Neutrophil (primary cell): ENCODE measurements at regions not wholly inside any gene's neighbourhood (a gene's known extent, or its start where the extent isn't known, plus 50 kb on each side); places are given as distances from the start of the nearest gene placed in this dataset.

Experiments used
- H3K27ac ChIP-seq: fragments of 200-600 bp; sonication (generic); 2 replicates; pipeline ENCODE4 v1.5.1; 2016; ENCODE audit warnings: mild to moderate bottlenecking, moderate library complexity
- H3K27me3 ChIP-seq: fragments of 200-600 bp; sonication (generic); 2 replicates; pipeline ENCODE4 v1.6.0; 2016; ENCODE audit warnings: mild to moderate bottlenecking
- H3K36me3 ChIP-seq: fragments of 200-600 bp; sonication (generic); 2 replicates; pipeline ENCODE4 v1.5.1; 2017
- H3K4me1 ChIP-seq, 2 experiments: fragments of 200-600 bp in 1 of 2; sonication (generic) in 1 of 2; 1 replicate in 1 of 2; 2 replicates in 1 of 2; pipeline versions ENCODE4 v1.5.1 to v1.6.1; 2013 to 2016; ENCODE audit warnings: low read depth in 1 of 2, low read length in 1 of 2, mild to moderate bottlenecking in 1 of 2, moderate library complexity in 1 of 2; ENCODE audit not compliant: control insufficient read depth in 1 of 2, insufficient read depth in 1 of 2
- H3K4me3 ChIP-seq, 2 experiments: fragments of 200-600 bp in 1 of 2; sonication (generic) in 1 of 2; 1 replicate in 1 of 2; 2 replicates in 1 of 2; pipeline ENCODE4 v1.5.1; 2013 to 2016; ENCODE audit warnings: low read depth in 1 of 2, low read length in 1 of 2, mild to moderate bottlenecking in 1 of 2, moderate library complexity in 1 of 2
- H3K9me3 ChIP-seq: fragments of 200-600 bp; sonication (generic); 2 replicates; pipeline ENCODE4 v1.5.1; 2016
- TF ChIP-seq, protein P1 (sequence below): fragments of 200-600 bp; sonication (generic); IDR thresholded peaks from 2 replicates; pipeline ENCODE4 v1.5.1; 2016; ENCODE audit warnings: antibody characterized with exemption

DNA sequence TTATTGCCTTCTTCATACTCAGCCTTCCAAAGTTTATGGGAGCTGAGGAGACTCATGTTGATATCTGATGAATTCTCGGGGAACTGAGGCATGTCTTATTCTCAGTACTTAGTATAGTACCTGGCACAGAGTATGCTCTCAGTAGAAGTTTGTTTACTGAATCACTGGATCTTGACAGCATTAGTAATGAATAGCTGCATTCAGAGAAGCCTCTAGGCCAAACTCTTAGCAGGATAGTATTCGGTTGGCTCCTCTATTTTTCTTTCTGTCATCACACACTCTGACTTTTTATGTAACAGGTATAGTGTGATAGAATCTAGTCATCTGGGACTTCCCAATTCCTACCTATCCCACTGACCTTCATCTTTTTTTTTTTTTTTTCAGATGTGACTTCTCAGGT, 566.4 kb upstream of the MAN1A1 start:
- no peak overlapping the region for H3K4me3 ChIP-seq
- H3K27ac ChIP-seq: no peak overlapping the region
- no peaks in the 10 kb centered on the region for H3K9me3 ChIP-seq
- TF ChIP-seq, protein P1, sequence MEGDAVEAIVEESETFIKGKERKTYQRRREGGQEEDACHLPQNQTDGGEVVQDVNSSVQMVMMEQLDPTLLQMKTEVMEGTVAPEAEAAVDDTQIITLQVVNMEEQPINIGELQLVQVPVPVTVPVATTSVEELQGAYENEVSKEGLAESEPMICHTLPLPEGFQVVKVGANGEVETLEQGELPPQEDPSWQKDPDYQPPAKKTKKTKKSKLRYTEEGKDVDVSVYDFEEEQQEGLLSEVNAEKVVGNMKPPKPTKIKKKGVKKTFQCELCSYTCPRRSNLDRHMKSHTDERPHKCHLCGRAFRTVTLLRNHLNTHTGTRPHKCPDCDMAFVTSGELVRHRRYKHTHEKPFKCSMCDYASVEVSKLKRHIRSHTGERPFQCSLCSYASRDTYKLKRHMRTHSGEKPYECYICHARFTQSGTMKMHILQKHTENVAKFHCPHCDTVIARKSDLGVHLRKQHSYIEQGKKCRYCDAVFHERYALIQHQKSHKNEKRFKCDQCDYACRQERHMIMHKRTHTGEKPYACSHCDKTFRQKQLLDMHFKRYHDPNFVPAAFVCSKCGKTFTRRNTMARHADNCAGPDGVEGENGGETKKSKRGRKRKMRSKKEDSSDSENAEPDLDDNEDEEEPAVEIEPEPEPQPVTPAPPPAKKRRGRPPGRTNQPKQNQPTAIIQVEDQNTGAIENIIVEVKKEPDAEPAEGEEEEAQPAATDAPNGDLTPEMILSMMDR: no peak
- no peaks in the 10 kb centered on the region for H3K36me3 ChIP-seq
- no peaks in the 10 kb centered on the region for H3K27me3 ChIP-seq
- H3K4me1 ChIP-seq: no peaks in the 10 kb centered on the region

DNA sequence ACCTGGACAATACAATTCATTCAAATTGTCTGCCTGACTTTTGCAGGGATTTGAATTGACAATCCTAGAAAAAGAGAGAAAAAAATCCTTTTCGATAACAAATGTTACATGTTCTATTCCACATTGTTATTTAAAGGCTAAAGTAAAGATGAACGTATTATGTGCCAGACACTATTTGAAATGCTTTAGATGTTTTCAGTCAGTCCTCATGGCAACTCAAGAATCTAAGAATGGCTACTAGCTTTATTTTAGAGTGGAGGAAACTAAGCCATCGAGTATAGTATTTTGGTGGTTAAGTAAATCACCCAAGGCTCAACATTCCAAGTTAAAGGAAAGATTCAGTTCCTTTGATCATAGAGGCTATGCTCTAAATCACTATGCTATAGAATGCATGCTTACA, 558.6 kb upstream of the MAN1A1 start:
- H3K27ac ChIP-seq: no peak overlapping the region
- no peaks in the 10 kb centered on the region for H3K36me3 ChIP-seq
- H3K27me3 ChIP-seq: no peaks in the 10 kb centered on the region
- H3K4me1 ChIP-seq: no peaks in the 10 kb centered on the region
- TF ChIP-seq, protein P1: no peak
- no peaks in the 10 kb centered on the region for H3K9me3 ChIP-seq
- no peak overlapping the region for H3K4me3 ChIP-seq

DNA sequence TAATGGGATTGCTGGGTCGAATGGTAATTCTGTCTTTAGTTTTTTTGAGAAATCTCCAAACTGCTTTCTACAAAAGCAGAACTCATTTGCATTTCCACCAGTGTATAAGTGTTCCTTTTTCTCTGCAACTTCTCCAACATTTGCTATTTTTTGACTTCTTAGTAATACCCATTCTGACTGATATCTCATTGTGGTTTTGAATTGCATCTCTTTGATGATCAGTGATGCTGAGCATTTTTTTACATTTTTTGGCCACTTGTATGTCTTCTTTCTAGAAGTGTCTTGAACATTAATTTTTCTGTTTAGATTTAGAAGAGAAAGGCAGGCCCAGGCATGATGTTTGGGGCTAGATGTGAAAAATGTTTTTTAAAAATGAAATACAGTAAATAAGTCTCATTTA, 553.1 kb upstream of the MAN1A1 start:
- TF ChIP-seq, protein P1: no peak
- H3K27ac ChIP-seq: no peak overlapping the region
- H3K4me3 ChIP-seq: no peak overlapping the region
- no peaks in the 10 kb centered on the region for H3K36me3 ChIP-seq
- H3K27me3 ChIP-seq: no peaks in the 10 kb centered on the region
- no peaks in the 10 kb centered on the region for H3K4me1 ChIP-seq
- H3K9me3 ChIP-seq: no peaks in the 10 kb centered on the region

DNA sequence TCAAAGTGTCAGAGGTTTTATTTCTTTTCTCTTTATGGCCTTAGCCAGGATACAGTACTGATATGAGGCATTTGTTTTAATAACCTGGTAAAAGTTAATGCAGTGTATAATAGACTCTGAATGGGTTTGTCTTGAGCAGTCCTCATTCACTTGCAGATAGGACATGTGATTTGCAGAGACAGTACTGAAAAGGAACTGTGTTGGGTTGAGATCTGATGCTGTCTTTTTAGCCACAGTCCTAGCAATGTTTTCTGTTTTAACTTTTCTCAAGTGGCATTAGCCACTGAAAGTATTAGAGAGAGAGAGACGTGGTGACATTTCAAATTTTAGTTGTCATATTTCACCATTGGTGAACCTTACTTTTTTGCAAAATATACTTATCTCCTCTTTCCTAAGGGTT, 547.2 kb upstream of the MAN1A1 start:
- H3K27ac ChIP-seq: no peak overlapping the region
- H3K36me3 ChIP-seq: no peaks in the 10 kb centered on the region
- TF ChIP-seq, protein P1: no peak
- H3K9me3 ChIP-seq: no peaks in the 10 kb centered on the region
- no peaks in the 10 kb centered on the region for H3K4me1 ChIP-seq
- no peaks in the 10 kb centered on the region for H3K27me3 ChIP-seq
- H3K4me3 ChIP-seq: no peak overlapping the region

DNA sequence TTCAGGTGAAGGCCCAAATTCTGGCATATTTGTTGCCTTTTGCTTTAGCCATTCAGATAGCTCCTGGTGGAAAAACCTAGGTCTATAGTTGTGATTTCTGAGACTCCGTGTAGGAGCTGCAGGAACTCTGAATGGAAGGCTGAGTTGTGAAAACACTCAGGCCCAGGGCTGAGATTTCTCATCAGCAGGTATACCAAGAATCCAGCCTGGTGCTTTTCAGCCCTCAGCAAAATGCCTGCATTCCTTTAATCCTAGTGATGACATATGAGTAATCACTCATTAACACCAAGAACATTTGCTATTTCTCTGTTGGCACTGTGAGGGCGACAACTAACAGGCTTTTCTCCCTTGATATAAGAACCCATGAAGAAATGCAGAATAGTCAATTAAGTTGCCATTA, 546.1 kb upstream of the MAN1A1 start:
- Histone ChIP-seq H3K4me1 (no peaks in the 10 kb centered on the region), H3K9me3 (no peaks in the 10 kb centered on the region)
- TF ChIP-seq, protein P1: no peak

DNA sequence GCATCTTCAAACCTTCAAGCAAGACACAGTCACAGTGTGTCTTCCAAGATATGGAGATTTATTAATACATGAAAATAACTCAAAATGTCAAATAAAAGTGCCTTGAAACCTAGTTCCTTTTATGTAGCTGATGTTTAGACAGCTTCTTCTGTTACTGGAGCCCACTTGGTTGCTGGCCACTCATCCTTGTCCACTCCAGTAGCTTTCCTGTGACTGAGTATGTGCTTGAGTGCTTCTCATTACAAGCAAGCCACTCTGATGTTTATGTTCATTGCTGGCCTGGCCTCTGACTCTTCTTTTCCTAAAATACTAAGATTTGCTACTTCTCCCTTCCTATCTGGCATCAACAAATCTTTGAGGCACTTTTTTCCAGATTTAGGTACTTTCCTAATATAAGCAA, 545.2 kb upstream of the MAN1A1 start:
- no peaks in the 10 kb centered on the region for H3K9me3 ChIP-seq
- H3K36me3 ChIP-seq: no peaks in the 10 kb centered on the region
- no peaks in the 10 kb centered on the region for H3K27me3 ChIP-seq
- no peak overlapping the region for H3K4me3 ChIP-seq
- H3K4me1 ChIP-seq: no peaks in the 10 kb centered on the region
- no peak overlapping the region for H3K27ac ChIP-seq
- TF ChIP-seq, protein P1: no peak

More for the DNA sequence above, 546.1 kb upstream of the MAN1A1 start:
- no peak overlapping the region for H3K4me3 ChIP-seq
- no peaks in the 10 kb centered on the region for H3K36me3 ChIP-seq
- no peak overlapping the region for H3K27ac ChIP-seq
- H3K27me3 ChIP-seq: no peaks in the 10 kb centered on the region
